Left renal pelvis (tissue), 4 donors: ENCODE measurements at regions not wholly inside any gene's neighbourhood (a gene's known extent, or its start where the extent isn't known, plus 50 kb on each side); places are given as distances from the start of the nearest gene placed in this dataset.

Experiments used
- DNase-seq, 4 donors: peaks; one replicate each; pipeline ENCODE4 v3.0.0-alpha.2; 2013; ENCODE audit warnings: low read depth in 4 of 4, low spot score in 3 of 4

GRCh38 chr20:50242548-50242862, 51.9 kb downstream of the CEBPB start:
- no peak for DNase-seq

GRCh38 chr20:50242863-50243609, 52.4 kb downstream of the CEBPB start:
- DNase-seq = no peak

- DNase-seq = no peak
Observed at GRCh38 chr20:50243610-50244351, 53.2 kb downstream of the CEBPB start.

- no peak for DNase-seq
Observed at GRCh38 chr20:50244352-50245149, 53.9 kb downstream of the CEBPB start.

- no peak for DNase-seq
Observed at GRCh38 chr20:50245498-50246366, 55.1 kb downstream of the CEBPB start.

GRCh38 chr20:50246367-50247195, 56.0 kb downstream of the CEBPB start:
- DNase-seq = no peak

- no peak for DNase-seq
Observed at GRCh38 chr20:50247196-50248094, 56.8 kb downstream of the CEBPB start.

GRCh38 chr20:50248104-50248641, 57.5 kb downstream of the CEBPB start:
- DNase-seq = no peak

GRCh38 chr20:50249447-50250388, 59.1 kb downstream of the CEBPB start:
- no peak for DNase-seq

GRCh38 chr20:50250679-50251382, 60.2 kb downstream of the CEBPB start:
- no peak for DNase-seq

- DNase-seq = no peak
Observed at GRCh38 chr20:50251383-50251748, 60.7 kb downstream of the CEBPB start.

GRCh38 chr20:50251992-50252511, 61.4 kb downstream of the CEBPB start:
- no peak for DNase-seq

GRCh38 chr20:50252701-50253100, 62.1 kb downstream of the CEBPB start:
- DNase-seq = no peak

- DNase-seq = no peak
Observed at GRCh38 chr20:50253101-50253500, 62.5 kb downstream of the CEBPB start.

GRCh38 chr20:50254466-50255079, 63.9 kb downstream of the CEBPB start:
- no peak for DNase-seq

GRCh38 chr20:50256577-50256976, 65.9 kb downstream of the CEBPB start:
- no peak for DNase-seq
